Stimulated activated CD8-positive, alpha-beta memory T cell treated with anti-CD3 and anti-CD28 coated beads, Interleukin-4, amount 100 ng/mL, for 48 hours (primary cell): ENCODE measurements at regions not wholly inside any gene's neighbourhood (a gene's known extent, or its start where the extent isn't known, plus 50 kb on each side); places are given as distances from the start of the nearest gene placed in this dataset.
"Not testable (repeated sequence)": the region's sequence is repeated elsewhere in the genome, so short reads cannot be mapped to it uniquely, and the experiment has no call there.

Source experiments
- DNase-seq: peaks from one replicate; pipeline ENCODE4 v3.0.0-alpha.2; 2020

- DNase-seq = no peak
These were observed 163.3 kb upstream of the NTF3 start for GRCh38 chr12:5268424-5269210.

DNA sequence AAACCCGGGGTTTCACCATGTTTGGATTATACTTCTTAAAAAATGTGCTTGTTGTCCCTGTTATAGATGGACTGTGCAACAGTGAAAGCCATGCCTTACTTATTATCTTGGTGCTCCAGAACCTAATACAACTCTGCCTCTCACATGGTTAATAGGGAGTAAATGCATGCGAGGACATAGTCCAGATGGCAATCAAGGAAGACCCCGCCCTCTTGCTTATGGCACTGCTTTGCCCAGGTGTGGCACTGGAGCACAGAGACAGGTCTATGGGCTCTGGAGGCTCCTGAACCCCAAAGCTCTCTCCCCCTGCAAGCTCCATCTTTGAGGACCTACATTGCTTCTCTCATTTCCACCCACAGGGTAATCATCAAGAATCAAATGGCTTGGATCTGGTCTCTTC, 162.1 kb upstream of the NTF3 start:
- no peak for DNase-seq

DNA sequence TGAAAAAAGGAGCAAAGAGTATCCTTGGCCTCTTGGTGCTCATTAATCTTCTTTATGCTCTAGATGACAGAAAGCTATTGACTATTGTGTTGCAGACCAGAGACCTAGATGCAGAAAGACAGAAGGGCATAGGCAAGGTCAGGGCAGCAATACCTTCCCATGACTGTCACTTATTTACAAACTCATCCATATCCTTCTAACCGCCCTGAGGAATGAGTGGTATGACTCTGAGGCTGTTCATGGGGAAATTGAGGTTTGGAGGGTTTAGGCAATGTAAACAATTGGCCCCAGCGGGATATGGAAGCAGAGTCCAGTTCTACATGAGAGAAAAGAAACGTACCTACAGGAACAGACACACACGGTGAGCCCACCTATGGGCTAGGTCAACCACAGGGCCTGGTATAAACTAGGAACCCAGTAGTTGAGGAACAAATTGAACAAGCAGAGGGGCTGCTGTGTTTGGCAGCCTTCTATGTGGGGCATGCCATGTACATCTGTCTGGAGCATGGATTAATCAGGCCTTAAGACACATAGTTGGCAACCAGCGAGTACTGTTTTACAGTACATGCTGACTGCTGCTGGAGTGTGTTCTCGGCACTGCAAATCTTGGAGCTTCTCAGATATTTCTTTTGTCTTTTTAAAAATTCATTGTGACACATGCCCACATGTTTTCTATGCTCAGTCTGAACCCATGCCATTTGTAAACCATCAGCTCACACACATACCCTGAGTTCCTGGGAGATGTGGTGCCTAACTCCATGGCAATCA, 159.7 kb upstream of the NTF3 start:
- DNase-seq = no peak

DNA sequence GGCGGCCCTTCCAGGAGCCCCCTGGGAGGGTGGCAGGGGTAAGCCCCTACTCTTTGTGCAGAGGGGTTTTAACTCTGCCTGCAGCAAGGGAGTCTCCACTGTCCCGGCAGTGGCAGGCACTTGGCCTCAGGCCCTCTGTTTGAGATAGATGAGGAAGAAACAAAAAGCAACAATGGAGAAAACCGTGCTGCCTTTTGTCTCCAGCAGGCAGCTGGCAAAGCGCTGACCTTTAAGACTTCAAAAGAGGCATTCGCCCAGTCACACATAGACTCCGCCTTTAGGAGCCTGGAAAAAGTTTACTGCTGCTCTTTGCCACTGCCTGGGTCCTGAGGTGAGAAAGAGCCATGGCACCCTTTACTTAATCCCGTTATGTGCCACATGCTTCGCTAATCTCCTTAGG, 158.2 kb upstream of the NTF3 start:
- DNase-seq = no peak

- DNase-seq = no peak
These were observed 155.5 kb upstream of the NTF3 start for GRCh38 chr12:5276327-5276880.

DNA sequence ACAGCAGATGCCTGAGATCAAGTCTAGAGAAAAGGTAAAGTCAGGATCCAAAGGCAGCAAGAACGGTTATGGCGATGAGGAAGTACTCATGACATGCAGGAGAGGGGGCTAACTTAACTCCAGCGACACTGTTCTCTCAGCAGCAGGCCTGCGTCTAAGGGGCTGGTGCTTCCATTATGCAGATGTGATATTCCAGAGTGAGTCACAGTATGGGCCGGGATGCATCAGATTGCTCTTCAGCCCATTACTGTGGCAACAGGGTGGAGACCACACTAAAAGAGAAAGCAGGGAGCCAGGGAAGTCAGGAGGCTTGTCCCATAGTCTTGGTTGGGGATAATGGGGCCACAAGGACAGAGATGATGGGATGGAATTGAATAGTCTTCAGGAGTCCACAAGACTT, 151.8 kb upstream of the NTF3 start:
- DNase-seq = no peak

DNA sequence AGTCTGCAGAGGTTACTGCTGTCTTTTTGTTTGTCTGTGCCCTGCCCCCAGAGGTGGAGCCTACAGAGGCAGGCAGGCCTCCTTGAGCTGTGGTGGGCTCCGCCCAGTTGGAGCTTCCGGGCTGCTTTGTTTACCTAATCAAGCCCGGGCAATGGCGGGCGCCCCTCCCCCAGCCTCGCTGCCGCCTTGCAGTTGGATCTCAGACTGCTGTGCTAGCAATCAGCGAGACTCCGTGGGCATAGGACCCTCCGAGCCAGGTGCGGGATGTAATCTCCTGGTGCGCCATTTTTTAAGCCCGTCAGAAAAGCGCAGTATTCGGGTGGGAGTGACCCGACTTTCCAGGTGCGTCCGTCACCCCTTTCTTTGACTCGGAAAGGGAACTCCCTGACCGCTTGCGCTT, 141.5 kb upstream of the NTF3 start:
- DNase-seq = not testable (repeated sequence)

DNA sequence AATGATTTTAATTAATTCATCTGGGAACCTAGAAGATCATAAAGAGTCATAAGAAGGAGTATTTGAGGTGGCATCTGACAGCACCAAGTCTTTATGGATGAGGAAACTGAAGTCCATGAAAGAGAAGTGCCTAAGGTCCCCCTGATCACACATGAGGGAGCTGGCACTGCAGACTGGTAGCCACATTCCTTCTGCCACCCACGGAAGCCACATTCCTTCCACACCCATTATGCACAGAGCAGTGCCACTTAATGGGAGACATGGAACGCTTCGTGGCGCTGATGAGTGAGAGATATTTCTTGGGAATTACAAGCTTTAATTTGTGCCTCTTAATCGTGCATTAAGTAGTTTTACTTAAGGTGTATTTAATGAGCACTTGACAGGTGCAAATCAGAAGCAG, 139.3 kb upstream of the NTF3 start:
- no peak for DNase-seq

DNA sequence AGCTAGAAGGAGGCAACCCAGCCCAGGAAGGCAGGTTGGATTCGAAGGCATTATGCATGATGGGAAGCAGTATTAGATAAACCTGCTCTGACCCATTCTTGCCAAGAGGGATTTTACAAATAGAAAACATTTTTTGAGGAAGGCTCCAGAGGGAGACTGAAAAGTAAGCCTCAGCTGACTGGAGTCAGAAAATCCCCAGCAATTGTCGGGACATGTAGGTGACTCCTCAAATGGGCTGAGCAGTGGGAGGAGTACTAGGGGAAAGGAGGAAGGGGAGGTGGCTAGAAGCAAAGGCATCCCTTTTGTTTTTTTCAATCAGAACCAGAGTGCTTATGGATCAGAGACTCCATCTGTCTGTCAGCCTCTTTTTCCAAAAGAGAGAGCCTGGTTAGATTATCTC, 138.1 kb upstream of the NTF3 start:
- no peak for DNase-seq

DNA sequence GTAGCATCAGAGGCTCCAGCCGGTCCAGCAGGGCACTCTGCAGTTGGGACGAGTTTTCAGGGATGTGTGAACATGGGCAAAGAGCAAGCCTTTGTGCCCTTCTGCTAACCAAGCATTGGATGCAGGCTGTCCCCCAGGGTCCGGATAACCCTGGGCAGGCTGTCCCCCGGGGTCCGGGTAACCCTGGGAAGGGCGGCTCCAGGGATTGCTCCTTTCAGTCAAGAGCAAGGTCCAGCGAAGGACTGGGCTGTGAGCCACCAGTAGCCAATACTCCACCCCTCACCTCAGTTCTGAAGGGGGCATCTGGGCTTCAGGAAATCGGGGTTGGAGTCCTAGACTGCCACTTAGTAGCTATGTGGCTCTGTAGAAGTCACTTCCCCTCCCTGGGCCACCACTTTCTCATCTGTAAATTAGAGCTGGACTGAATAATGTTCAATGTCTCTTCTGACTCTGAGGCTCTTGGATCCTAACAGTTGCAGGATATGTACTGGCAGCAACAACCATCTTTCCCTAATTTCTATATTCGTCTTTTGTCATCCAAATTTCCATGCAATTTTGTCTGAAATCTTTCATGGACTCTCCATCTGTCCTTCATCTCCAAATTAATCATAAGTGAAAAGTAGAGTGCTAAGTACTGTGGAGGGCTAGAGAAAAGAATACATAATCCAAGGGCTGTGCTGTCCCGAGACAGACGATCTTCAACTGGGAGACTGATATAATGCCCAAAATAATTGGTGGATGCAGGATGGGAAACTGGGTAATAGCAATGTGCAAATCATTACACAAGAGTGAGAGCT, 137.4 kb upstream of the NTF3 start:
- no peak for DNase-seq

DNA sequence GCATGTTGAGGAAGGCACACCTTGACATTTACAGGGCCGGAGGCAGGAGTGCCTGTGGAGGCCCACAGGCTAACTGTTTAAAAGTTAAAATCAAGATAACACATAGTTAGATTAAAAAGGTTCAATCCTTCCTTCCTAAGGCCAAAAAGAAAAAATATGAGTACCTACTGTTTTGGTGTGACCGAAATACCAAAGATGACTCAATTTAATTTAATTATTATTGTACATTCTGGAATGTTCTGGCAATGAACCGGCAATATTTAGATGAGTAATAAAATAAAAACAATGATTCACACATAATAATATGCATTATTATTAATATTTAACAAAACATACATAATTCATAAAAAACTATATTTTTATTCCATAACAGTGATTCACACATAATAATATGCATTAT, 136.8 kb upstream of the NTF3 start:
- DNase-seq = no peak

DNA sequence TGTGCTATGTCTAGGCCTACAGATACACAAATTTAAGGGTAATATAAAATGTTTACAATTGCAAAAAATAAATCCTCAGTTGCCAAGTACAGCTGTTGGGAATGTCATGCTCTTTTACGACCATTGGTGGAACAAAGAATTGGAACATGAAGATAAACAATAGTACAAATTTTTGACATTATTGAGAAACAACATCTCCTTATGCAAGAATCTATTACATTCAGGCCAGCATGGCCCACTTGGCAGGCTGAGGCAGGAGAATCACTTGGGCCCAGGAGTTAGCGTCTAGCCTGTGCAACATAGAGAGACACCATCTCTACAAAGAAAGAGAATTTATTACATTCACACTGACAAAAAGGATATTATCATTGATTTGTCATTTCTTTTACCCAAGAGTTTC, 135.9 kb upstream of the NTF3 start:
- no peak for DNase-seq

GRCh38 chr12:5301539-5301938, 130.4 kb upstream of the NTF3 start:
- DNase-seq = no peak

GRCh38 chr12:5305425-5305824, 126.5 kb upstream of the NTF3 start:
- DNase-seq = no peak

- no peak for DNase-seq
These were observed 125.9 kb upstream of the NTF3 start for GRCh38 chr12:5305886-5306545.

DNA sequence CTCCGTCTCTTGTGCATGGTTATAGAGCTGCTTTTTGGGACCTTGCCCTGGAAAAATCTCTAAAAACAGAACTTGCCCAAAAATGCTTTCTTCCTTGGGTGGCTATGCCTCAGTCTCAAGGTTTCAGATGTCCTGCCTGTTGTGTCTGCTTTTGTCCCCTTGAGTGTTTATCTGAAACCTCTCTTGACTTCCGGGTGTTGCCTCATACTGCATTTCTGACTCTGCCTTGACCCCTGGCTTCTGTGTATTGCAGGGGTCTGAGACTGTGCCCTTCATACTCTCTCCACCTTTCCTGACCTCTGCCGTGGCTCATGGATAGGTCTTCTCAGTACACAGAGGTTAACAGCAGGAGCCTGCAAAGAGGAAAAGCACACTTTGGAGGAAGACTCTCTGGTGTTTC, 124.8 kb upstream of the NTF3 start:
- no peak for DNase-seq

DNA sequence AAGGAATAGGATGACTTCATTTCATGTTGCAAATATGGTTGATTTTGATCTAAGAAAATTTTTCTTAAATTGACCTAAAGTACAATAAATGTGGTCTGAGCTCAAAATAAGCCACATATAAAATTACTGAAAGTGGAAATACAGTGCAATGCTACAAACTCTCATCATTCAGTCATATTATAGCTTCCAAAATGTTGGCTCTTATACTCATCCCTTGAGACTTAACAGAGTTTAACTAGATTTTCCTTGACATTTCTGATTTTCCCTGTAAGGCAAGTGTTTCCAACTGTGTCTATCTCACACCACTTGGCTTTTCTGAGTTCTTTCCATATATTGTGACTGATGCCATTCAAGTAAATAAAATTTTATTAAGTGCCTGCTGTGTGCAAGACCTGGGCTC, 123.7 kb upstream of the NTF3 start:
- DNase-seq = no peak

- no peak for DNase-seq
These were observed 122.9 kb upstream of the NTF3 start for GRCh38 chr12:5308996-5309395.

- DNase-seq = no peak
These were observed 122.3 kb upstream of the NTF3 start for GRCh38 chr12:5309654-5310053.

GRCh38 chr12:5310151-5310550, 121.8 kb upstream of the NTF3 start:
- DNase-seq = no peak

DNA sequence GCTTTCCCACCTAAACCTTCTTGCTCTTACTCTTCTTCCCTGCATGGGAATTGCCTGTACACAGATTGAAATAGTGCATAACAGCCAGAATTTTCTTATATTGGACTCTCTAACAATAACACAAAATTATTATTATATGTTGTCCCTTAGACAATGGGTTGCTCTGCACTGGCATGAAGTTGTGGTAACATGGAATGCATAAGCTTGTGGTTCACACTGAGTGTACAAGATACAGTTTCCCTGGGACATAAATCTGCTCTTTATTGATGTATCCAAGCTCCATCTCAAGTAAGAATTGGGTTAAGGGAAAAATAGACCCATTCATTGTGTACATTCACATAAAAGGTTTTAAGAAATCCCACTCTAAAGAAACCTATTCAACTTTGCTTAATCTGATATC, 114.4 kb upstream of the NTF3 start:
- no peak for DNase-seq

GRCh38 chr12:5318874-5319273, 113.0 kb upstream of the NTF3 start:
- DNase-seq = no peak
